ENCODE measurements at regions not wholly inside any gene's neighbourhood (a gene's known extent, or its start where the extent isn't known, plus 50 kb on each side); places are given as distances from the start of the nearest gene placed in this dataset.

- no peak for TF ChIP-seq CTCF (IDR thresholded peaks at IDR 0.05)
- TF ChIP-seq POLR2A (IDR thresholded peaks at IDR 0.05) = no peak
Observed at GRCh38 chr4:151620066-151620465, 140.7 kb downstream of the GATB start.

Measured in body of pancreas (tissue), 4 donors.